ENCODE measurements at regions not wholly inside any gene's neighbourhood (a gene's known extent, or its start where the extent isn't known, plus 50 kb on each side); places are given as distances from the start of the nearest gene placed in this dataset.
A peak's percentile ranks its signal among the peaks of the same experiment; 100 is the strongest.
"Not testable (repeated sequence)": the region's sequence is repeated elsewhere in the genome, so short reads cannot be mapped to it uniquely, and the experiment has no call there.

DNA sequence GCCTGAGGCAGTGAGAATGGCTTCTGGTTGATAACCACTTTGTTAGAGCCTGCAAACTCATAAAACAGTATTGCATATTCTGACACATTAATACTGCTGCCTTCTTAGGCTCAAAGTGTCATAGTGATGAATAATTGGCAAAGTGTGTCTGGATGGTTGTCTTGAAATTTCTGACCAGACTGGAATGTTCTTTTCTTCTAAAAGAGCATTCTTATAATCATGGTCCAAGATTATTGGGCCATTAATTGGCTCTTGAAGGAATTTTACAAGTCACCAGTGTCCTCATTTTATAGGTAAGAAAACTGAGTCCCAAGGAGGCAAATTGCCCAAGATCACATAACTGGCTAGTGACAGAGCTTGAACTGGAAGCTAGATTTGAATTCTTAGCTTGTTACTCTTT lies 111.7 kb downstream of the PCSK1 start:
- no peaks in the 10 kb centered on the region for H3K27me3 ChIP-seq (ENCODE audit: control insufficient read depth, insufficient read depth, low read length)
- no peaks in the 10 kb centered on the region for H3K4me1 ChIP-seq (ENCODE audit: control insufficient read depth, insufficient read depth, low read length)
- H3K9me3 ChIP-seq (ENCODE audit: control insufficient read depth, insufficient read depth, low read length): no peaks in the 10 kb centered on the region
- DNase-seq (ENCODE audit: low read depth in 4 of 6, low spot score in 6 of 6): no peak
- no peak overlapping the region for H3K4me3 ChIP-seq (ENCODE audit: low read depth, low read length)
- H3K27ac ChIP-seq (ENCODE audit: low read depth, low read length): no peak overlapping the region
- no peaks in the 10 kb centered on the region for H3K36me3 ChIP-seq (ENCODE audit: control insufficient read depth, insufficient read depth, low read length)

DNA sequence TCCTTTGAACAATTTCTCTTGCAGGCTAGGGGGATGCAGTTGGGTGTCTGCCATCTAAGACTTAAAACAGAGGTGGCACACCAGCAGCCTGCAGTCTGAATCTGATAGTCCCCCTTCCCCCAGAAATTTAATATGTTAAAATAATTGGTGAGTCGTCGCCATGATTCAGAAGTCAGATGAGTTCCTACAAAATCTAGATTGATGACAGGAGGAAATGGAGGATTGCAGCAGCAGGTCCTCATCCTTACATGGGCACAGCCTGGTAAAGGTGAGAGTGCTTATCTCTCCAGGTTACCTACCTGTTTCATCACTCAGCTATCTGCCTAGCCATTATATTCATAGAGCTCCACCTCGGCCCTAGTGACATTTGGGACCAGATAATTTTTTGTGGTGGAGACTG lies 112.3 kb downstream of the PCSK1 start:
- no peaks in the 10 kb centered on the region for H3K4me1 ChIP-seq (ENCODE audit: control insufficient read depth, insufficient read depth, low read length)
- no peaks in the 10 kb centered on the region for H3K9me3 ChIP-seq (ENCODE audit: control insufficient read depth, insufficient read depth, low read length)
- WGBS (ENCODE audit: insufficient coverage): no CpG with 5 or more reads among the region's 3 CpGs
- no peak overlapping the region for H3K27ac ChIP-seq (ENCODE audit: low read depth, low read length)
- H3K27me3 ChIP-seq (ENCODE audit: control insufficient read depth, insufficient read depth, low read length): no peaks in the 10 kb centered on the region
- DNase-seq (ENCODE audit: low read depth in 4 of 6, low spot score in 6 of 6): no peak
- no peaks in the 10 kb centered on the region for H3K36me3 ChIP-seq (ENCODE audit: control insufficient read depth, insufficient read depth, low read length)
- no peak overlapping the region for H3K4me3 ChIP-seq (ENCODE audit: low read depth, low read length)

DNA sequence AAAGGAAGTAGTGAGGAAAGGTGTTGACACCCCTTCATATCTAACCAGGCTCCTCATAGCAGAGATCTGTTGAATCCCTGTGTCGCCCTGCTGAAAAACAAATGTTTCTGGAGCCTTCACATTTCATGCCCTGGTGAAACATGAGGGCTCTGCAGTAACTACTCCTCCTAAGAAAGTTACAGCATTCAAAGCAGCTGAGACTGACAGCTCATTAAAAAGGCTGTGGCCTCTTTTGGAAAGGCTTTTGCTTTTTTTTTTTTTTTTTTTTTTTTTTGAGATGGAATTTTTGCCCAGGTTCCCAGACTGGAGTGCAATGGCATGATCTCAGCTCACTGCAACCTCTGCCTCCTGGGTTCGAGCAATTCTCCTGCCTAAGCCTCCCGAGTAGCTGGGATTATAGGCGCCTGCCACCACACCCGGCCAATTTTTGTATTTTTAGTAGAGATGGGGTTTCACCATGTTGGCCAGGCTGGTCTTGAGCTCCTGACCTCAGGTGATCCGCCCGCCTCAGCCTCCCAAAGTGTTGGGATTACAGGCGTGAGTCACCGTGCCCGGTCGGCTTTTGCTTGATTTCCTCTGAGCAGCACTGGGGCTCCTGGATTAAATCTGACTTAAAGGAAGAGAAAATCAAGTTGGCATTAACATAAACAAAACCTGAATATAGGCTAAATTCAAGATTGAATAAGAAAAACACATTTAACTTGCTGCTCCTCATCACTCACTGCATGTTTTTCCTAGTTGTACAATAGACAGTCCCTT lies 112.9 kb downstream of the PCSK1 start:
- WGBS (ENCODE audit: insufficient coverage): 92% methylated on average over 2 of the region's 11 CpGs
- H3K4me1 ChIP-seq (ENCODE audit: control insufficient read depth, insufficient read depth, low read length); DNase-seq (ENCODE audit: low read depth in 4 of 6, low spot score in 6 of 6); H3K27me3 ChIP-seq (ENCODE audit: control insufficient read depth, insufficient read depth, low read length); H3K9me3 ChIP-seq (ENCODE audit: control insufficient read depth, insufficient read depth, low read length); H3K4me3 ChIP-seq (ENCODE audit: low read depth, low read length); H3K27ac ChIP-seq (ENCODE audit: low read depth, low read length); H3K36me3 ChIP-seq (ENCODE audit: control insufficient read depth, insufficient read depth, low read length): not testable (repeated sequence)

DNA sequence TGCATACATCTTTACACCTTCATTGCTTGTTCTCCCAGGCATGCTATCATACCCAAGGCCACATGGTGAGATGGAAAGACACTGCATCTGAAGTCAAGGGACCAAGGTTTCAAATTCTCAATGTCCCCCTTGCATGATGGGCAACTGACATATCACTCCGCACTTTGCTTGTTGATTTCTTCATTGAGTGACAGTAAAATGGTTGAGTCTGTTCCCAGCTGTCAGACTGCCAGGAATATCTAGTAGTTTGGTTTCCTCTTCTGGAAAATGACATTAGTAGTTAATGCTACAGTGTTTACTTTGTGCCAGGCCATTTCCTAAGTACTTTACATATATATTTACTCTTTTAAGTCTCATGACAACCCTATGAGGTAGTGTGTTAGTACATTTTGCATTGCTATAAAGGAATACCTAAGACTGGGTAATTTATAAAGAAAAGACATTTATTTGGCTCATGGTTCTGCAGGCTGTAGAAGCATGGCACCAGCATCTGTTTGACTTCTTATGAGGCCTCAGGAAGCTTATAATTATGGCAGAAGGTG lies 114.4 kb downstream of the PCSK1 start:
- WGBS (ENCODE audit: insufficient coverage): 100% methylated on average over 1 of the region's 1 CpG
- Histone ChIP-seq H3K9me3 (ENCODE audit: control insufficient read depth, insufficient read depth, low read length) (no peaks in the 10 kb centered on the region), H3K36me3 (ENCODE audit: control insufficient read depth, insufficient read depth, low read length) (no peaks in the 10 kb centered on the region), H3K4me1 (ENCODE audit: control insufficient read depth, insufficient read depth, low read length) (no peaks in the 10 kb centered on the region), H3K4me3 (ENCODE audit: low read depth, low read length) (no peak overlapping the region), H3K27ac (ENCODE audit: low read depth, low read length) (no peak overlapping the region), H3K27me3 (ENCODE audit: control insufficient read depth, insufficient read depth, low read length) (no peaks in the 10 kb centered on the region)
- DNase-seq (ENCODE audit: low read depth in 4 of 6, low spot score in 6 of 6): no peak

DNA sequence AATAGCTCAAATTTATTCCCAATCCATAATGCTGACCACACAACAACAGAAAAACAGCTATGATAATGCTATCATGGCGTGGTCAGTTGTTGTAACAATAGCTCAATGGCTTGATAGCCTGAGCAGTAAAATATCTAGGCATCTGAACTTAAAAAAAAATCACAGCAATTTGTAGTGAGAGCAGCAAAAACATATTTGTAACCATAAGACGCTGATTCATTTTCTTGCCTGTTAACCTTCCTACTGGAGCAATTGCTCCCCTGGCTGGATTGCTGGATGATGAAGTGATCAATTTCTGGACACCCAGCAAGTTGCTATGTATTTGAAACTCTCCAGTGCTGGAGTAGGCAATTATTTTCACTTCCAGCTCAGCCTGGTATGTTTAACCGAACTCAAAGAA lies 115.1 kb downstream of the PCSK1 start:
- H3K27ac ChIP-seq (ENCODE audit: low read depth, low read length): no peak overlapping the region
- H3K4me3 ChIP-seq (ENCODE audit: low read depth, low read length): no peak overlapping the region
- WGBS (ENCODE audit: insufficient coverage): 83% methylated on average over 1 of the region's 3 CpGs
- H3K4me1 ChIP-seq (ENCODE audit: control insufficient read depth, insufficient read depth, low read length): no peaks in the 10 kb centered on the region
- peak in 1 of 6 donors; percentile 76 for DNase-seq (ENCODE audit: low read depth in 4 of 6, low spot score in 6 of 6)
- H3K36me3 ChIP-seq (ENCODE audit: control insufficient read depth, insufficient read depth, low read length): no peaks in the 10 kb centered on the region
- no peaks in the 10 kb centered on the region for H3K27me3 ChIP-seq (ENCODE audit: control insufficient read depth, insufficient read depth, low read length)
- H3K9me3 ChIP-seq (ENCODE audit: control insufficient read depth, insufficient read depth, low read length): no peaks in the 10 kb centered on the region

DNA sequence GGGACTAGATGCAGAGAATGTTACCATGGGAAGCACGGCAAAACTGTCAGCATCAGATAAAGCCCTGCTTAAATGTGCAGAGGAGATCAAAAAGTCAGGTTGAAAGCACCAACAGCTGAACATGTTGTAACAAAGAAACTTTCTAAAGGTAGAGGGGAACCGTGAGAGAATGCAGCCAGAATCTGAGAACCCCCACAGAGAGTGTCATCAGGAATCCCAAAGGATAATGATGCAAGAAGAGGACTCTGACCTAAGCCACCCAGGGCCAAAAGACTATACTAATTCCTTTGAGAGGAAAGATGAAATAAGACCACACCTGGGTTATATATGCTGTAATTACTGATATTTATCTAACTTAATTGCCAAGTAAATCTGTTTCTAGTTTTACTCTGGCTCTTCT lies 116.6 kb downstream of the PCSK1 start:
- Histone ChIP-seq H3K9me3 (ENCODE audit: control insufficient read depth, insufficient read depth, low read length) (no peaks in the 10 kb centered on the region), H3K27ac (ENCODE audit: low read depth, low read length) (no peak overlapping the region), H3K4me1 (ENCODE audit: control insufficient read depth, insufficient read depth, low read length) (no peaks in the 10 kb centered on the region), H3K36me3 (ENCODE audit: control insufficient read depth, insufficient read depth, low read length) (no peaks in the 10 kb centered on the region), H3K27me3 (ENCODE audit: control insufficient read depth, insufficient read depth, low read length) (no peaks in the 10 kb centered on the region), H3K4me3 (ENCODE audit: low read depth, low read length) (no peak overlapping the region)
- WGBS (ENCODE audit: insufficient coverage): 54% methylated on average over 2 of the region's 2 CpGs
- no peak for DNase-seq (ENCODE audit: low read depth in 4 of 6, low spot score in 6 of 6)

DNA sequence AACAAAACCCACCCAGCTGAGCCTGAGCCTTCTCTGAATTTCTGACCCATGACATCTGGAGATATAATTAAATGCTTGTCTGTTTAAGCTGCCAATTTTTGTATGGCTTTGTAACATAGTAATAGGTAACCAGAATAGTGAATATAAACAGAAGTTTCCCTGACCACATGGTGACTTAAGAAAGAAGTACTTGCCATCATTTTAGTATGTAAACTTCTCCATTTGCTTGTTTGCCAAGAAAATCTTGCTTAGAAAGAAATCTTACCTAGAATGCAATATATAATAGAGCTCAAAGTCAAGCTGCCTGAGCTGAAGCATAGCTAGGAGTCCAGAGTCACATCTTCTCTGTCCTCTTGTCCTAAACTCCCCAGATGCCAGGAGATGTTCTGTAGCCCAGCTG lies 117.0 kb downstream of the PCSK1 start:
- Histone ChIP-seq H3K27ac (ENCODE audit: low read depth, low read length) (no peak overlapping the region), H3K36me3 (ENCODE audit: control insufficient read depth, insufficient read depth, low read length) (no peaks in the 10 kb centered on the region), H3K4me1 (ENCODE audit: control insufficient read depth, insufficient read depth, low read length) (no peaks in the 10 kb centered on the region), H3K9me3 (ENCODE audit: control insufficient read depth, insufficient read depth, low read length) (no peaks in the 10 kb centered on the region), H3K4me3 (ENCODE audit: low read depth, low read length) (no peak overlapping the region), H3K27me3 (ENCODE audit: control insufficient read depth, insufficient read depth, low read length) (no peaks in the 10 kb centered on the region)
- DNase-seq (ENCODE audit: low read depth in 4 of 6, low spot score in 6 of 6): no peak

DNA sequence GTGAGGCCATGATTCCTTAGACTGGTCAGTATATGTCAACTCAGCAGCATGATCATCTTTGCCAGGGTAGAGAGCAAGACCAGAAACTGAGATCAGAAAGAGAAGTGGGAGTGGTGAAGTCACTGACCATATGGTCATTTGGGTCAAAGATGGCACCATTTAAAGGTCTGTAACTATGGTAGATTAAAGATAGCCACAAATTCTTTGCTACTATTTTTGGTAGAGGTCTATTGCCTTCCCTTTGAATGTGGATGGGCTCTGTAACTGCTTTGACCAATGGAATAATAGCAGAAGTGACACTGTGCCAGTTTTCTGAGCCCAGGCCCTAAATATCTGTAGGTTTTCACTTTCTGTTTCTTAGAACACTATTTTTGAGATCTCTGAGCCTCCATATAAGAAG lies 117.6 kb downstream of the PCSK1 start:
- Histone ChIP-seq H3K27me3 (ENCODE audit: control insufficient read depth, insufficient read depth, low read length) (no peaks in the 10 kb centered on the region), H3K4me3 (ENCODE audit: low read depth, low read length) (no peak overlapping the region), H3K27ac (ENCODE audit: low read depth, low read length) (no peak overlapping the region), H3K36me3 (ENCODE audit: control insufficient read depth, insufficient read depth, low read length) (no peaks in the 10 kb centered on the region), H3K4me1 (ENCODE audit: control insufficient read depth, insufficient read depth, low read length) (no peaks in the 10 kb centered on the region), H3K9me3 (ENCODE audit: control insufficient read depth, insufficient read depth, low read length) (no peaks in the 10 kb centered on the region)
- no peak for DNase-seq (ENCODE audit: low read depth in 4 of 6, low spot score in 6 of 6)

DNA sequence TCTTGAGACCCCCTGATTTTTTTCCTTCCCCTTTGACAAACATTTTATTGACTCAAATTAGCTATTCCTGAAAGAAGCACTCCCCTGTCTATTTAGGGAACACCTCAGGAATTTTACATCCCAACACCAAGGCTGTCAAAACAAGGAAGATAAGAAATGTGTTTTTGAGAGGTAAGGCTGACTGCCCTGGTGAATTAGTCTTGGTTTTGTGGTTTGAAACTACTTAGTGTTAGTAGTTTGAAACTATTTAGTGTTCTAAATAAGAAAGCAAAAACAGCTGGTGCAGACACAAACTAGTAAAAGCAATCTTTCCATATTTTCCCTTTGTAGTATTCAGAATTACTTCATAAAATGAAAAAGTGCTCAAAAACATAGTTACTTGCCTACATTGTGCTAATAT lies 120.7 kb downstream of the PCSK1 start:
- Histone ChIP-seq H3K27me3 (ENCODE audit: control insufficient read depth, insufficient read depth, low read length) (no peaks in the 10 kb centered on the region), H3K4me3 (ENCODE audit: low read depth, low read length) (no peak overlapping the region), H3K27ac (ENCODE audit: low read depth, low read length) (no peak overlapping the region), H3K9me3 (ENCODE audit: control insufficient read depth, insufficient read depth, low read length) (no peaks in the 10 kb centered on the region), H3K36me3 (ENCODE audit: control insufficient read depth, insufficient read depth, low read length) (no peaks in the 10 kb centered on the region), H3K4me1 (ENCODE audit: control insufficient read depth, insufficient read depth, low read length) (no peaks in the 10 kb centered on the region)
- DNase-seq (ENCODE audit: low read depth in 4 of 6, low spot score in 6 of 6): no peak

DNA sequence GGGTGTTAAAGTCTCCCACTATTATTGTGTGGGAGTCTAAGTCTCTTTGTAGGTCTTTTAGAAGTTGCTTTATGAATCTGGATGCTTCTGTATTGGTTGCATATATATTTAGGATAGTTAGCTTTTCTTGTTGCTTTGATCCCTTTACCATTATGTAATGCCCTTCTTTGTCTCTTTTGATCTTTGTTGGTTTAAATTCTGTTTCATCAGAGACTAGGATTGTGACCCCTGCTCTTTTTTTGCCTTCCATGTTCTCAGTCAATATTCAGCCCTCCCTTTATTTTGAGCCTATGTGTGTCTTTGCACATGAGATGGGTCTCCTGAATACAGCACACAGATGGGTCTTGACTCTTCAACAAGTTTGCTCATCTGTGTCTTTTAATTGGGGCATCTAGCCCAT lies 126.0 kb downstream of the PCSK1 start:
- H3K27ac ChIP-seq (ENCODE audit: low read depth, low read length); DNase-seq (ENCODE audit: low read depth in 4 of 6, low spot score in 6 of 6); H3K9me3 ChIP-seq (ENCODE audit: control insufficient read depth, insufficient read depth, low read length); H3K4me3 ChIP-seq (ENCODE audit: low read depth, low read length); H3K27me3 ChIP-seq (ENCODE audit: control insufficient read depth, insufficient read depth, low read length); H3K4me1 ChIP-seq (ENCODE audit: control insufficient read depth, insufficient read depth, low read length); H3K36me3 ChIP-seq (ENCODE audit: control insufficient read depth, insufficient read depth, low read length): not testable (repeated sequence)

All from spinal cord (tissue), 9 donors.